ENCODE measurements at regions not wholly inside any gene's neighbourhood (a gene's known extent, or its start where the extent isn't known, plus 50 kb on each side); places are given as distances from the start of the nearest gene placed in this dataset.

- TF ChIP-seq, protein P1, sequence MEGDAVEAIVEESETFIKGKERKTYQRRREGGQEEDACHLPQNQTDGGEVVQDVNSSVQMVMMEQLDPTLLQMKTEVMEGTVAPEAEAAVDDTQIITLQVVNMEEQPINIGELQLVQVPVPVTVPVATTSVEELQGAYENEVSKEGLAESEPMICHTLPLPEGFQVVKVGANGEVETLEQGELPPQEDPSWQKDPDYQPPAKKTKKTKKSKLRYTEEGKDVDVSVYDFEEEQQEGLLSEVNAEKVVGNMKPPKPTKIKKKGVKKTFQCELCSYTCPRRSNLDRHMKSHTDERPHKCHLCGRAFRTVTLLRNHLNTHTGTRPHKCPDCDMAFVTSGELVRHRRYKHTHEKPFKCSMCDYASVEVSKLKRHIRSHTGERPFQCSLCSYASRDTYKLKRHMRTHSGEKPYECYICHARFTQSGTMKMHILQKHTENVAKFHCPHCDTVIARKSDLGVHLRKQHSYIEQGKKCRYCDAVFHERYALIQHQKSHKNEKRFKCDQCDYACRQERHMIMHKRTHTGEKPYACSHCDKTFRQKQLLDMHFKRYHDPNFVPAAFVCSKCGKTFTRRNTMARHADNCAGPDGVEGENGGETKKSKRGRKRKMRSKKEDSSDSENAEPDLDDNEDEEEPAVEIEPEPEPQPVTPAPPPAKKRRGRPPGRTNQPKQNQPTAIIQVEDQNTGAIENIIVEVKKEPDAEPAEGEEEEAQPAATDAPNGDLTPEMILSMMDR (IDR thresholded peaks at IDR 0.05), result no peak
- no peak for TF ChIP-seq POLR2A (IDR thresholded peaks at IDR 0.05)
These were observed 86.0 kb downstream of the NREP start for GRCh38 chr5:111670826-111671492.
